Peyer's patch (tissue), 4 donors: ENCODE measurements at regions not wholly inside any gene's neighbourhood (a gene's known extent, or its start where the extent isn't known, plus 50 kb on each side); places are given as distances from the start of the nearest gene placed in this dataset.
"Not testable (repeated sequence)": the region's sequence is repeated elsewhere in the genome, so short reads cannot be mapped to it uniquely, and the experiment has no call there.

ENCODE experiments used
- DNase-seq, 3 donors: peaks; one replicate each; pipeline ENCODE4 v3.0.0-alpha.2; 2017 to 2019
- H3K27ac ChIP-seq, 4 donors: fragments of 200-600 bp; sonication (generic); one replicate each; pipeline ENCODE4 v1.5.1; 2016 to 2019
- H3K27me3 ChIP-seq, 2 donors: fragments of 200-600 bp; sonication (generic); one replicate each; pipeline ENCODE4 v1.5.1; 2019
- H3K36me3 ChIP-seq, 3 donors: fragments of 200-600 bp; sonication (generic); one replicate each; pipeline ENCODE4 v1.5.1; 2016 to 2019
- H3K4me1 ChIP-seq, 4 donors: fragments of 200-600 bp; sonication (generic); one replicate each; pipeline ENCODE4 v1.5.1; 2016 to 2019
- H3K4me3 ChIP-seq, 4 donors: fragments of 200-600 bp; sonication (generic); 1 replicate in 3 of 4; 2 replicates in 1 of 4; pipeline ENCODE4 v1.5.1; 2016 to 2019; ENCODE audit warnings: mild to moderate bottlenecking in 1 of 4
- H3K9me3 ChIP-seq, 4 donors: fragments of 200-600 bp; sonication (generic); one replicate each; pipeline ENCODE4 v1.5.1; 2016 to 2019; ENCODE audit warnings: mild to moderate bottlenecking in 1 of 4
- CTCF ChIP-seq, 6 experiments: fragments of 450-650 bp in 4 of 6; fragments of 200-600 bp in 2 of 6; sonication (generic) in 1 of 6; IDR thresholded peaks; one replicate each; pipeline ENCODE4 v1.5.1; 2017 to 2019; ENCODE audit warnings: antibody characterized with exemption in 6 of 6, mild to moderate bottlenecking in 3 of 6, moderate library complexity in 1 of 6
- POLR2A ChIP-seq, 2 donors: fragments of 450-650 bp; IDR thresholded peaks; one replicate each; pipeline ENCODE4 v1.5.1; 2017; ENCODE audit warnings: antibody characterized with exemption in 2 of 2, mild to moderate bottlenecking in 2 of 2, moderate library complexity in 2 of 2

GRCh38 chr15:55084673-55085072, 112.1 kb downstream of the RSL24D1 start:
- no peaks in the 10 kb centered on the region for H3K4me1 ChIP-seq
- no peaks in the 10 kb centered on the region for H3K36me3 ChIP-seq
- TF ChIP-seq POLR2A (IDR thresholded peaks at IDR 0.05) (no peak), CTCF (IDR thresholded peaks at IDR 0.05) (no peak)
- DNase-seq, result no peak
- no peaks in the 10 kb centered on the region for H3K27me3 ChIP-seq
- H3K27ac ChIP-seq, result no peak overlapping the region
- H3K4me3 ChIP-seq, result no peak overlapping the region
- no peaks in the 10 kb centered on the region for H3K9me3 ChIP-seq

GRCh38 chr15:55084216-55084615, 112.5 kb downstream of the RSL24D1 start:
- Histone ChIP-seq H3K9me3 (no peaks in the 10 kb centered on the region), H3K4me1 (no peaks in the 10 kb centered on the region), H3K27me3 (no peaks in the 10 kb centered on the region), H3K4me3 (no peak overlapping the region), H3K27ac (no peak overlapping the region), H3K36me3 (no peaks in the 10 kb centered on the region)
- no peak for TF ChIP-seq POLR2A (IDR thresholded peaks at IDR 0.05)
- no peak for TF ChIP-seq CTCF (IDR thresholded peaks at IDR 0.05)
- DNase-seq, result no peak

- not testable (repeated sequence) for H3K36me3 ChIP-seq, DNase-seq, H3K27ac ChIP-seq, H3K27me3 ChIP-seq, H3K4me1 ChIP-seq, H3K4me3 ChIP-seq, H3K9me3 ChIP-seq
Measured at GRCh38 chr15:55077052-55077451, 119.7 kb downstream of the RSL24D1 start.

DNA sequence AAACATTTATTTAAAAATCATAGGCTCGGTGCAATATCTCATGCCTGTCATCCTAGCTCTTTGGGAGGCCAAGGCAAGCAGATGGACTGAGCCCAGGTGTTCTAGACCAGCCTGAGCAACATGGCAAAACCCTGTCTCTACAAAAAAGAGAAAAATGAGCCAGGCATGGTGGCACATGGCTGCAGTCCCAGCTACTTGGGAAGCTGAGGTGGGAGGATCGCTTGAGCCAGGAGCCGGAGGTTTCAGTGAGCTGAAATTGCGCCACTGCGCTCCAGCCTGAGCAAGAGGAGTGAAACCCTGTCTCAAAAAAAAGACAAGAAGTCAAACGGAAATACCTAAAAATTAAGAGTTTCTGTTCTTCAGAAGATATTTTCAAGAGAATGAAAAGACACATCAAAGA, 122.3 kb downstream of the RSL24D1 start:
- no peak overlapping the region for H3K27ac ChIP-seq
- TF ChIP-seq POLR2A (IDR thresholded peaks at IDR 0.05), result no peak
- no peaks in the 10 kb centered on the region for H3K36me3 ChIP-seq
- no peaks in the 10 kb centered on the region for H3K27me3 ChIP-seq
- H3K4me1 ChIP-seq, result no peaks in the 10 kb centered on the region
- H3K9me3 ChIP-seq, result no peaks in the 10 kb centered on the region
- DNase-seq, result no peak
- H3K4me3 ChIP-seq, result no peak overlapping the region

- not testable (repeated sequence) for DNase-seq
Measured at GRCh38 chr15:55063970-55064369, 132.8 kb downstream of the RSL24D1 start.

GRCh38 chr15:55060836-55061235, 135.9 kb downstream of the RSL24D1 start:
- Histone ChIP-seq H3K27ac (no peak overlapping the region), H3K9me3 (peaks cover 0 to 4% (median 0%) of the 10 kb centered on the region in 4 donors), H3K4me1 (no peaks in the 10 kb centered on the region), H3K36me3 (no peaks in the 10 kb centered on the region), H3K27me3 (no peaks in the 10 kb centered on the region), H3K4me3 (no peak overlapping the region)
- TF ChIP-seq CTCF (IDR thresholded peaks at IDR 0.05), result no peak
- TF ChIP-seq POLR2A (IDR thresholded peaks at IDR 0.05), result no peak
- no peak for DNase-seq

More at GRCh38 chr15:55063970-55064369, 132.8 kb downstream of the RSL24D1 start:
- H3K27ac ChIP-seq, H3K9me3 ChIP-seq, H3K27me3 ChIP-seq, H3K4me1 ChIP-seq, H3K36me3 ChIP-seq, H3K4me3 ChIP-seq: not testable (repeated sequence)

DNA sequence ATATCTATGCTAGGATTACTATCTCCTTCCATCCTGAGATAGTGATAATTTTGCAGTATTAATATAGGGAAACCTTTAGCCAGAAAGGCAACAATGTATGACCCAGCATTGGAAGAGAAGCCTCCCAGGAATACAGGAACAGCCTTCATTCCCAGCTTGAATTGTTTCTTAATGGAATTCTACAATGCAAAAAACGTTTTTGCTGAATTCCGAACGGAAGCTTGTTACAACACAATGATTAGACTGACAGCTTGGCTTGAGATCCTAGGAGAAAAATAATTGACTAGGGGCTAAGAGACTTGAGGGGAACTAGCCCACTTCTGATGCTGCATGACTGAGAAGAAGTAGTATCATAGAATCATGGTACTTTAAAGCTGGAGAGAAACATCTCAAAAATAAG, 140.2 kb downstream of the RSL24D1 start:
- H3K36me3 ChIP-seq, result no peaks in the 10 kb centered on the region
- H3K27me3 ChIP-seq, result no peaks in the 10 kb centered on the region
- DNase-seq, result no peak
- no peaks in the 10 kb centered on the region for H3K4me1 ChIP-seq
- H3K27ac ChIP-seq, result no peak overlapping the region
- TF ChIP-seq POLR2A (IDR thresholded peaks at IDR 0.05), result no peak
- TF ChIP-seq CTCF (IDR thresholded peaks at IDR 0.05), result no peak
- no peak overlapping the region for H3K4me3 ChIP-seq
- H3K9me3 ChIP-seq, result no peaks in the 10 kb centered on the region
